ENCODE measurements at regions not wholly inside any gene's neighbourhood (a gene's known extent, or its start where the extent isn't known, plus 50 kb on each side); places are given as distances from the start of the nearest gene placed in this dataset.

GRCh38 chr7:88548399-88548798, 211.1 kb upstream of the ZNF804B start:
- Histone ChIP-seq H3K4me1 (no peaks in the 10 kb centered on the region), H3K27me3 (ENCODE audit: insufficient read depth in 3 of 3, low read length in 2 of 3) (no peaks in the 10 kb centered on the region), H3K4me3 (no peak overlapping the region), H3K27ac (no peak overlapping the region), H3K36me3 (ENCODE audit: insufficient read depth in 1 of 2, low read depth in 1 of 2) (no peaks in the 10 kb centered on the region), H3K9me3 (no peaks in the 10 kb centered on the region)
- DNase-seq (no peak), ATAC-seq (no peak)
- intact Hi-C loops (cut with DNase I): no loop called here
- TF ChIP-seq CTCF (IDR thresholded peaks at IDR 0.05): no peak

GRCh38 chr7:88546808-88547207, 212.7 kb upstream of the ZNF804B start:
- ATAC-seq: no peak

GRCh38 chr7:88545663-88546062, 213.8 kb upstream of the ZNF804B start:
- H3K36me3 ChIP-seq (ENCODE audit: insufficient read depth in 1 of 2, low read depth in 1 of 2): no peaks in the 10 kb centered on the region
- no peaks in the 10 kb centered on the region for H3K9me3 ChIP-seq
- ATAC-seq: no peak
- no peak for TF ChIP-seq CTCF (IDR thresholded peaks at IDR 0.05)
- H3K27ac ChIP-seq: no peak overlapping the region
- intact Hi-C loops (cut with DNase I): no loop called here
- no peaks in the 10 kb centered on the region for H3K4me1 ChIP-seq
- no peaks in the 10 kb centered on the region for H3K27me3 ChIP-seq (ENCODE audit: insufficient read depth in 3 of 3, low read length in 2 of 3)
- DNase-seq: no peak
- 67 to 74% (median 71%) methylated on average over 1 of the region's 1 CpG for WGBS, 3 donors
- no peak overlapping the region for H3K4me3 ChIP-seq

More at GRCh38 chr7:88546808-88547207, 212.7 kb upstream of the ZNF804B start:
- H3K27me3 ChIP-seq (ENCODE audit: insufficient read depth in 3 of 3, low read length in 2 of 3): no peaks in the 10 kb centered on the region
- no peak overlapping the region for H3K4me3 ChIP-seq
- 39 to 46% (median 39%) methylated on average over 2 of the region's 2 CpGs for WGBS, 3 donors
- no peaks in the 10 kb centered on the region for H3K9me3 ChIP-seq
- intact Hi-C loops (cut with DNase I): no loop called here
- DNase-seq: no peak
- H3K36me3 ChIP-seq (ENCODE audit: insufficient read depth in 1 of 2, low read depth in 1 of 2): no peaks in the 10 kb centered on the region
- no peaks in the 10 kb centered on the region for H3K4me1 ChIP-seq
- no peak for TF ChIP-seq CTCF (IDR thresholded peaks at IDR 0.05)
- H3K27ac ChIP-seq: no peak overlapping the region

GRCh38 chr7:88540012-88540411, 219.5 kb upstream of the ZNF804B start:
- TF ChIP-seq CTCF (IDR thresholded peaks at IDR 0.05): no peak
- H3K4me1 ChIP-seq: no peaks in the 10 kb centered on the region
- DNase-seq: no peak
- no peaks in the 10 kb centered on the region for H3K36me3 ChIP-seq (ENCODE audit: insufficient read depth in 1 of 2, low read depth in 1 of 2)
- no peaks in the 10 kb centered on the region for H3K27me3 ChIP-seq (ENCODE audit: insufficient read depth in 3 of 3, low read length in 2 of 3)
- no peak for ATAC-seq
- intact Hi-C loops (cut with DNase I): no loop called here
- peaks cover 3% of the 10 kb centered on the region for H3K9me3 ChIP-seq
- H3K4me3 ChIP-seq: no peak overlapping the region
- 13 to 19% (median 17%) methylated on average over 4 of the region's 4 CpGs for WGBS, 3 donors
- H3K27ac ChIP-seq: no peak overlapping the region

GRCh38 chr7:88539518-88539917, 220.0 kb upstream of the ZNF804B start:
- Histone ChIP-seq H3K9me3 (peaks cover 3% of the 10 kb centered on the region), H3K4me3 (no peak overlapping the region), H3K27ac (no peak overlapping the region), H3K4me1 (no peaks in the 10 kb centered on the region), H3K27me3 (ENCODE audit: insufficient read depth in 3 of 3, low read length in 2 of 3) (no peaks in the 10 kb centered on the region), H3K36me3 (ENCODE audit: insufficient read depth in 1 of 2, low read depth in 1 of 2) (no peaks in the 10 kb centered on the region)
- intact Hi-C loops (cut with DNase I): no loop called here
- no peak for DNase-seq
- ATAC-seq: no peak
- 67 to 79% (median 74%) methylated on average over 2 of the region's 2 CpGs for WGBS, 3 donors
- no peak for TF ChIP-seq CTCF (IDR thresholded peaks at IDR 0.05)
